B cell (primary cell): ENCODE measurements at regions not wholly inside any gene's neighbourhood (a gene's known extent, or its start where the extent isn't known, plus 50 kb on each side); places are given as distances from the start of the nearest gene placed in this dataset.

Experiments
- ATAC-seq: fragments of 200-7000 bp; cut with Tn5 transposase; one replicate; pipeline ENCODE4 v1.10.0; 2021; ENCODE audit warnings: low read depth, mild to moderate bottlenecking, moderate number of reproducible peaks, moderate library complexity
- CTCF ChIA-PET: fragments of 350-600 bp; sonication (Branson Sonifier 250); formaldehyde crosslinking; loops from one replicate; lab custom pipeline; 2021; ENCODE audit warnings: antibody characterized with exemption, inconsistent platforms; lab: Charles Lee
- POLR2A ChIA-PET: fragments of 350-600 bp; sonication (Branson Sonifier 250); formaldehyde crosslinking; loops from one replicate; lab custom pipeline; 2021; ENCODE audit warnings: antibody characterized with exemption; lab: Charles Lee
- DNase-seq: peaks from one replicate; pipeline ENCODE4 v3.0.0; 2013
- H2AFZ ChIP-seq: 2 replicates; pipeline ENCODE4 v1.6.1; 2012; ENCODE audit warnings: mild to moderate bottlenecking, low read depth, low read length; ENCODE audit not compliant: insufficient read depth, poor library complexity, severe bottlenecking
- H3K27ac ChIP-seq, 2 donors: 1 replicate in 1 of 2; 2 replicates in 1 of 2; pipeline ENCODE4 v1.5.1; 2012 to 2013; ENCODE audit warnings: low read length in 2 of 2, mild to moderate bottlenecking in 2 of 2, moderate library complexity in 1 of 2
- H3K27me3 ChIP-seq, 4 experiments: fragments of 200-600 bp in 1 of 4; sonication (generic) in 1 of 4; replicated peaks in 1 of 4; 1 replicate in 2 of 4; 2 replicates in 2 of 4; pipeline versions ENCODE4 v1.6.1 to v1.7.0; 2013 to 2016; ENCODE audit warnings: low read length in 3 of 4, mild to moderate bottlenecking in 2 of 4, mixed read lengths in 1 of 4, moderate library complexity in 1 of 4; ENCODE audit not compliant: insufficient read depth in 4 of 4, control insufficient read depth in 3 of 4; ENCODE audit errors: control extremely low read depth in 1 of 4
- H3K36me3 ChIP-seq, 2 experiments: replicated peaks in 1 of 2; 1 replicate in 1 of 2; 2 replicates in 1 of 2; pipeline versions ENCODE4 v1.6.1 to v1.7.1; 2013; ENCODE audit warnings: low read length in 1 of 2; ENCODE audit not compliant: insufficient read depth in 2 of 2, control insufficient read depth in 1 of 2; ENCODE audit errors: control extremely low read depth in 1 of 2, extremely low read depth in 1 of 2
- H3K4me1 ChIP-seq, 2 donors: fragments of 200-600 bp in 1 of 2; sonication (generic) in 1 of 2; 1 replicate in 1 of 2; 2 replicates in 1 of 2; pipeline versions ENCODE4 v1.5.1 to v1.6.1; 2013 to 2017; ENCODE audit warnings: low read length in 2 of 2; ENCODE audit not compliant: control insufficient read depth in 2 of 2, insufficient read depth in 2 of 2
- H3K4me2 ChIP-seq: replicated peaks from 2 replicates; pipeline ENCODE3; 2012; ENCODE audit warnings: mild to moderate bottlenecking, low read depth, low read length; ENCODE audit not compliant: poor library complexity, severe bottlenecking
- H3K4me3 ChIP-seq, 5 experiments: fragments of 200-600 bp in 1 of 5; sonication (generic) in 1 of 5; 1 replicate in 3 of 5; 2 replicates in 2 of 5; pipeline versions ENCODE4 v1.5.1 to v1.7.0; 2011 to 2016; ENCODE audit warnings: low read length in 4 of 5, mild to moderate bottlenecking in 4 of 5, low read depth in 2 of 5, control low read depth in 1 of 5, moderate library complexity in 1 of 5; ENCODE audit not compliant: insufficient read depth in 1 of 5; ENCODE audit errors: control extremely low read depth in 1 of 5, extremely low read depth in 1 of 5
- H3K79me2 ChIP-seq: fragments of 200-600 bp; sonication (generic); one replicate; pipeline ENCODE4 v1.6.0; 2016; ENCODE audit warnings: low read length; ENCODE audit not compliant: control insufficient read depth, insufficient read depth
- H3K9ac ChIP-seq: fragments of 200-600 bp; sonication (generic); 2 replicates; pipeline ENCODE4 v1.6.1; 2017; ENCODE audit warnings: mild to moderate bottlenecking, low read length, moderate library complexity
- H3K9me3 ChIP-seq, 3 donors: one replicate each; pipeline versions ENCODE4 v1.6.1 to v1.7.1; 2013; ENCODE audit warnings: low read length in 2 of 3; ENCODE audit not compliant: control insufficient read depth in 2 of 3, insufficient read depth in 1 of 3; ENCODE audit errors: control extremely low read depth in 1 of 3
- H4K20me1 ChIP-seq: 2 replicates; pipeline ENCODE4 v1.6.0; 2012; ENCODE audit warnings: mild to moderate bottlenecking, low read length; ENCODE audit not compliant: insufficient read depth, control insufficient read depth, poor library complexity, severe bottlenecking
- H3K27ac Mint-ChIP-seq: one replicate; pipeline ENCODE4 v1.8.0; 2021; ENCODE audit warnings: mixed read lengths
- H3K27me3 Mint-ChIP-seq: one replicate; pipeline ENCODE4 v1.8.0; 2021; ENCODE audit warnings: mixed read lengths
- H3K4me1 Mint-ChIP-seq: one replicate; pipeline ENCODE4 v1.8.0; 2021; ENCODE audit warnings: mixed read lengths
- H3K4me3 Mint-ChIP-seq: one replicate; pipeline ENCODE4 v1.8.0; 2021; ENCODE audit warnings: mixed read lengths
- H3K9me3 Mint-ChIP-seq: one replicate; pipeline ENCODE4 v1.8.0; 2022; ENCODE audit warnings: mixed read lengths; ENCODE audit not compliant: insufficient read depth
- CTCF ChIP-seq: fragments of 200-600 bp; IDR thresholded peaks from one replicate; pipeline ENCODE4 v1.8.0; 2022; ENCODE audit warnings: antibody characterized with exemption, mild to moderate bottlenecking
- EZH2 ChIP-seq: IDR thresholded peaks from 2 replicates; pipeline ENCODE4 v1.6.1; 2012; ENCODE audit warnings: borderline replicate concordance, low read depth, mild to moderate bottlenecking, moderate library complexity, low read length; ENCODE audit not compliant: insufficient read depth, poor library complexity, severe bottlenecking
- WGBS: methylation state at CpG from one replicate; pipeline ENCODE4 v1.1.5; 2013; ENCODE audit warnings: missing lambda C conversion rate; ENCODE audit not compliant: insufficient coverage; 5-methylcytosine and 5-hydroxymethylcytosine counted together
- intact Hi-C: fragments of 100-400 bp; cut with micrococcal nuclease; formaldehyde crosslinking; loops from one replicate; pipeline ENCODE4 v1.10.0; 2022

GRCh38 chr2:34105006-34105767 lies 506.1 kb upstream of the FAM98A start:
- no peak for TF ChIP-seq CTCF
- no peaks in the 10 kb centered on the region for H4K20me1 ChIP-seq
- H3K9me3 Mint-ChIP-seq, result no peaks in the 10 kb centered on the region

DNA sequence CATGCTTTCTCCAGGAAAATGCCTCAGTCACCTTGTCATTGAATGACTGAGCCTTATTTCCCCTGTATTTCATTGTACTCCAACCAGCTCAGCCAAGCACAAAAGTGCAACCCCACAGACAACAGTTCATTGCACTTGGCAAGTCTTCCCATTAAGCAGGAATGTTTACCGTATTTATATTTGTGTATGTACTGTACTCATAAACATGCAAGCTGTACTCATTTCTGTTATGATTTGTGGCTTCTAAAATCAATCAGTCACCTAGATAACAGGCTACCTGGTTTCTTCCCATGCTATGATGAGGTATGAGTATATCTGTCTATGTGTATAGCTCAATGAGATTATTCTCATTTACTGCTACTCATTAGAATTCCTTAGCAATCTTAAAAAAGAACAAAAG lies 505.5 kb upstream of the FAM98A start:
- Histone ChIP-seq H3K9me3 (no peaks in the 10 kb centered on the region), H3K27me3 (no peaks in the 10 kb centered on the region), H3K36me3 (no peaks in the 10 kb centered on the region), H3K27ac (no peak overlapping the region), H3K4me1 (no peaks in the 10 kb centered on the region), H3K9ac (no peak overlapping the region), H2AFZ (no peak overlapping the region), H4K20me1 (no peaks in the 10 kb centered on the region), H3K4me2 (no peak overlapping the region), H3K79me2 (no peaks in the 10 kb centered on the region), H3K4me3 (no peak overlapping the region)
- H3K4me1 Mint-ChIP-seq, result no peaks in the 10 kb centered on the region
- ChIA-PET POLR2A (no interaction called here), CTCF (interaction anchor here (2.0 kb wide), 1 partner anchor 9 kb away, joined by 7 read pairs; no protein-coding TSS in a partner anchor)
- TF ChIP-seq EZH2, result no peak
- TF ChIP-seq CTCF, result no peak
- no peaks in the 10 kb centered on the region for H3K27me3 Mint-ChIP-seq
- intact Hi-C loops, result no loop called here
- H3K27ac Mint-ChIP-seq, result no peak overlapping the region
- H3K9me3 Mint-ChIP-seq, result no peaks in the 10 kb centered on the region
- ATAC-seq (no peak), DNase-seq (no peak)
- no CpG with 5 or more reads among the region's 1 CpG for WGBS
- no peak overlapping the region for H3K4me3 Mint-ChIP-seq

More at GRCh38 chr2:34105006-34105767, 506.1 kb upstream of the FAM98A start:
- Histone ChIP-seq H3K9ac (no peak overlapping the region), H3K36me3 (no peaks in the 10 kb centered on the region), H3K4me1 (no peaks in the 10 kb centered on the region), H3K27me3 (no peaks in the 10 kb centered on the region), H2AFZ (no peak overlapping the region), H3K79me2 (no peaks in the 10 kb centered on the region), H3K4me3 (no peak overlapping the region), H3K9me3 (no peaks in the 10 kb centered on the region), H3K27ac (no peak overlapping the region), H3K4me2 (no peak overlapping the region)
- no peak for ATAC-seq
- intact Hi-C loops, result no loop called here
- DNase-seq, result no peak
- Mint-ChIP-seq H3K27me3 (no peaks in the 10 kb centered on the region), H3K27ac (no peak overlapping the region), H3K4me1 (no peaks in the 10 kb centered on the region), H3K4me3 (no peak overlapping the region)
- no CpG with 5 or more reads among the region's 5 CpGs for WGBS
- ChIA-PET POLR2A (no interaction called here), CTCF (interaction anchor here (1.1 to 2.0 kb wide), 2 partner anchors 10 to 13 kb away, joined by 3 to 7 read pairs; no protein-coding TSS in a partner anchor)
